BJ (cell line): ENCODE measurements at regions not wholly inside any gene's neighbourhood (a gene's known extent, or its start where the extent isn't known, plus 50 kb on each side); places are given as distances from the start of the nearest gene placed in this dataset.

Experiments
- CTCF ChIA-PET: fragments of 350-600 bp; formaldehyde crosslinking; extraction: SDS; loops from one replicate; lab custom pipeline; 2021; ENCODE audit warnings: antibody characterized with exemption, inconsistent platforms; lab: Yijun Ruan, JAX
- POLR2A ChIA-PET: fragments of 300-600 bp; sonication (Branson Sonifier 250); formaldehyde crosslinking; extraction: SDS; loops from one replicate; lab custom pipeline; 2021; ENCODE audit warnings: antibody characterized with exemption; lab: Charles Lee
- DNase-seq: peaks from one replicate; pipeline ENCODE4 v3.0.0-alpha.2; 2011; ENCODE audit warnings: low read depth
- H3K27me3 ChIP-seq: 2 replicates; pipeline ENCODE4 v1.6.0; 2011; ENCODE audit warnings: low read length; ENCODE audit not compliant: control insufficient read depth, insufficient read depth
- H3K36me3 ChIP-seq: 2 replicates; pipeline ENCODE4 v1.5.1; 2011; ENCODE audit warnings: low read length; ENCODE audit not compliant: control insufficient read depth, insufficient read depth
- H3K4me3 ChIP-seq: 2 replicates; pipeline ENCODE4 v1.5.1; 2011; ENCODE audit warnings: low read depth, mild to moderate bottlenecking, control low read depth, low read length
- CTCF ChIP-seq: IDR thresholded peaks from 2 replicates; pipeline ENCODE4 v1.5.1; 2011; ENCODE audit warnings: low read depth, mild to moderate bottlenecking, control low read depth, inconsistent platforms, low read length, moderate library complexity; ENCODE audit not compliant: insufficient read depth

DNA sequence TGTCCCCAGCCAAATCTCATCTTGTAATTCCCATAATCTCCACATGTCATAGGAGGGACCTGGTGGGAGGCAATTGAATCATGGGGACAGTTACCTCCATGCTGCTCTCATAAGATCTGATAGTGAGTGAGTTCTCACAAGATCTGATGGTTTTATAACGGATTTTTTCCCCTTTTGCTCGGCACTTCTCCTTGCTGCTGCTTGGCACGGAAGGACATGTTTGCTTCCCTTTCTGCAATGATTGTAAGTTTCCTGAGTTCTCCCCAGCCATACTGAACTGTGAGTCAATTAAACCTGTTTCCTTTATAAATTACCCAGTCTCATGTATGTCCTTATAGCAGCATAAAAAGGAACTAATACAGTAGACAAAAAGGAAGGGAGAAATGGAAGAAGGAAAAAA, 76.7 kb upstream of the CCNG1 start:
- ChIA-PET POLR2A (no interaction called here), CTCF (no interaction called here)
- no peaks in the 10 kb centered on the region for H3K27me3 ChIP-seq
- H3K4me3 ChIP-seq, result no peak overlapping the region
- DNase-seq, result no peak
- TF ChIP-seq CTCF, result no peak
- no peaks in the 10 kb centered on the region for H3K36me3 ChIP-seq

GRCh38 chr5:163361450-163361849, 75.9 kb upstream of the CCNG1 start:
- H3K36me3 ChIP-seq, result no peaks in the 10 kb centered on the region
- CTCF ChIA-PET, result no interaction called here
- H3K27me3 ChIP-seq, result no peaks in the 10 kb centered on the region
- H3K4me3 ChIP-seq, result no peak overlapping the region
- TF ChIP-seq CTCF, result no peak
- no peak for DNase-seq
- POLR2A ChIA-PET, result no interaction called here

DNA sequence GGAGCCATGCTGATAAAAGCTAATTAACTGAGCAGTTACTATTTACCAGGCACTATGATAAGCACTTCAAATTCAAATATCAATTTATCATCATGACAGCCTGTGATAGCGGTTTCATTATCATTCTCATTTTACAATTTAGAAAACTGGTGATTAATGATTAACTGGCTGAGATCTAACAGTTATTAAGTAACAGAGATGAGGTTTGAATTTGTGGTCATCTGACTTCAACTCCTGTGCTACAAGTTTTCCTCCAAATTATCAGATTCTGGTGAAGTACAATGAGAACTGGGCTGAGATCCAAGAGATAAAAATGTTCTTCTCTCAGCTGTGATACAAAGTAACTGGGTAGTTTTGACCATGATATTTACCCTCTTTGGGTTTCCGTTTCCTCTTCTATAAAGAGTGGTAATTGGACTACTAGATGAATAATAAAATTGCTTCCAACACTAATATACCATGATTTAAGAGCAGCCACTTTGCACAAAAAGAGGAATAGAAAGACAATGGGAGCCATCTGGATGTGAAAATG, 74.5 kb upstream of the CCNG1 start:
- POLR2A ChIA-PET, result no interaction called here

GRCh38 chr5:163363389-163363788, 74.0 kb upstream of the CCNG1 start:
- ChIA-PET POLR2A (no interaction called here), CTCF (no interaction called here)
- DNase-seq, result no peak

More for the DNA sequence above, 74.5 kb upstream of the CCNG1 start:
- DNase-seq, result no peak
- Histone ChIP-seq H3K36me3 (no peaks in the 10 kb centered on the region), H3K4me3 (no peak overlapping the region), H3K27me3 (no peaks in the 10 kb centered on the region)
- no peak for TF ChIP-seq CTCF
- CTCF ChIA-PET, result no interaction called here

DNA sequence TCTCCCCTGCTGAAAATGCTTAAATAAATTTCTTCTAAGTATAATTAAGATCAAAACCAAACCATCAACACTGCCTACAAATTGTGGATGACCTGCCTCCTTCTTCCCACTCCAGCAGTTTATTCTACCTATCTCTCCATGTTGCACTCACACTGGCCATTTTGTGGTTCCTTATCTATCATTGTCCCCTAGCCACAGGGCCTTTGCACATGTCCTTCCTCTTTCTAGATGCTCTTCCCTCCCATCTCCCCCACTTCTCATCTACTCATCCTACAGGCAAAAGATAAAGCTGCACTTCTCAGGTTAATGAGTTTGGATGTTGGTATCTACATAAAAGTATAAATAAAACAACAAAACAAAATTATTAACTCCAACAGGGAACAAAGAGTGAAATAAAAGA, 70.6 kb upstream of the CCNG1 start:
- Histone ChIP-seq H3K36me3 (no peaks in the 10 kb centered on the region), H3K4me3 (no peak overlapping the region), H3K27me3 (no peaks in the 10 kb centered on the region)
- CTCF ChIA-PET, result no interaction called here
- TF ChIP-seq CTCF, result no peak
- DNase-seq, result no peak
- POLR2A ChIA-PET, result no interaction called here

More at GRCh38 chr5:163363389-163363788, 74.0 kb upstream of the CCNG1 start:
- Histone ChIP-seq H3K36me3 (no peaks in the 10 kb centered on the region), H3K27me3 (no peaks in the 10 kb centered on the region), H3K4me3 (no peak overlapping the region)
- TF ChIP-seq CTCF, result no peak
